ENCODE measurements at regions not wholly inside any gene's neighbourhood (a gene's known extent, or its start where the extent isn't known, plus 50 kb on each side); places are given as distances from the start of the nearest gene placed in this dataset.

DNA sequence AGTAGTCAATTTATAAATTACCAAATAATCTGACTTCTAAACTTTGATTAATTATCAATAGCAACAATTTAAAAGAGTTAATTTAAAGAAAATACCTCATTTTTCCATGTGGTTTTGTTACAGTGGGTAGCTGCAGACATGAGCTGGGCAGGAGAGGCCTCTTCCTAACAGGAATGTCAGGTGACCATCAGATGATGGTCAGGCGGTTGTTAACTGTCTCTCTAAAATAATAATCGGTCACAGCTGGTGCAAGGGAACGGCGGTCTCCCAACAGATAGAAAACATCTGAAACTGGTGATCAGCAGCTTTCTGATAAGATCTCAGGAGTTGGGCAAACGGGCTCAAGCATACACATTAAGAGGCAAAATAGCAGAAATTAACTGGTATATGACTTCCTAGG is 342.7 kb upstream of the CYLC2 start:
- H3K9me2 ChIP-seq (ENCODE audit: insufficient read depth, low read length), result no peaks in the 10 kb centered on the region
- no peak overlapping the region for H3K27ac ChIP-seq (ENCODE audit: low read length)
- TF ChIP-seq SMC3 (conservative IDR thresholded peaks at IDR 0.05; ENCODE audit: poor library complexity) (no peak), EP300 (conservative IDR thresholded peaks at IDR 0.05; ENCODE audit: poor library complexity, severe bottlenecking) (no peak), RAD21 (conservative IDR thresholded peaks at IDR 0.05) (no peak), TAF1 (IDR thresholded peaks at IDR 0.05; ENCODE audit: low read depth) (no peak), MXI1 (conservative IDR thresholded peaks at IDR 0.05; ENCODE audit: poor library complexity, severe bottlenecking) (no peak), CTCF (IDR thresholded peaks at IDR 0.05; ENCODE audit: poor library complexity, severe bottlenecking) (no peak), EZH2 (IDR thresholded peaks at IDR 0.05; ENCODE audit: borderline replicate concordance, insufficient read depth, low read length, poor library complexity, severe bottlenecking) (no peak), POLR2AphosphoS5 (IDR thresholded peaks at IDR 0.05) (no peak)
- TF ChIP-seq, protein P1, sequence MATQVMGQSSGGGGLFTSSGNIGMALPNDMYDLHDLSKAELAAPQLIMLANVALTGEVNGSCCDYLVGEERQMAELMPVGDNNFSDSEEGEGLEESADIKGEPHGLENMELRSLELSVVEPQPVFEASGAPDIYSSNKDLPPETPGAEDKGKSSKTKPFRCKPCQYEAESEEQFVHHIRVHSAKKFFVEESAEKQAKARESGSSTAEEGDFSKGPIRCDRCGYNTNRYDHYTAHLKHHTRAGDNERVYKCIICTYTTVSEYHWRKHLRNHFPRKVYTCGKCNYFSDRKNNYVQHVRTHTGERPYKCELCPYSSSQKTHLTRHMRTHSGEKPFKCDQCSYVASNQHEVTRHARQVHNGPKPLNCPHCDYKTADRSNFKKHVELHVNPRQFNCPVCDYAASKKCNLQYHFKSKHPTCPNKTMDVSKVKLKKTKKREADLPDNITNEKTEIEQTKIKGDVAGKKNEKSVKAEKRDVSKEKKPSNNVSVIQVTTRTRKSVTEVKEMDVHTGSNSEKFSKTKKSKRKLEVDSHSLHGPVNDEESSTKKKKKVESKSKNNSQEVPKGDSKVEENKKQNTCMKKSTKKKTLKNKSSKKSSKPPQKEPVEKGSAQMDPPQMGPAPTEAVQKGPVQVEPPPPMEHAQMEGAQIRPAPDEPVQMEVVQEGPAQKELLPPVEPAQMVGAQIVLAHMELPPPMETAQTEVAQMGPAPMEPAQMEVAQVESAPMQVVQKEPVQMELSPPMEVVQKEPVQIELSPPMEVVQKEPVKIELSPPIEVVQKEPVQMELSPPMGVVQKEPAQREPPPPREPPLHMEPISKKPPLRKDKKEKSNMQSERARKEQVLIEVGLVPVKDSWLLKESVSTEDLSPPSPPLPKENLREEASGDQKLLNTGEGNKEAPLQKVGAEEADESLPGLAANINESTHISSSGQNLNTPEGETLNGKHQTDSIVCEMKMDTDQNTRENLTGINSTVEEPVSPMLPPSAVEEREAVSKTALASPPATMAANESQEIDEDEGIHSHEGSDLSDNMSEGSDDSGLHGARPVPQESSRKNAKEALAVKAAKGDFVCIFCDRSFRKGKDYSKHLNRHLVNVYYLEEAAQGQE (IDR thresholded peaks at IDR 0.05; ENCODE audit: borderline replicate concordance), result no peak
- H3K4me3 ChIP-seq (ENCODE audit: low read length), result no peak overlapping the region
- H3K27me3 ChIP-seq (ENCODE audit: insufficient read depth, low read depth, low read length), result no peaks in the 10 kb centered on the region
- H3K9me3 ChIP-seq (ENCODE audit: low read length), result no peaks in the 10 kb centered on the region
- no peaks in the 10 kb centered on the region for H3K79me2 ChIP-seq (replicated peaks; ENCODE audit: insufficient read depth, low read length)
- no peak overlapping the region for H3K9ac ChIP-seq (ENCODE audit: low read length)
- no peaks in the 10 kb centered on the region for H4K20me1 ChIP-seq (ENCODE audit: insufficient read depth)
- no peak overlapping the region for H2AFZ ChIP-seq (ENCODE audit: low read depth, low read length)
- H3K4me2 ChIP-seq (ENCODE audit: low read length), result no peak overlapping the region
- H3K36me3 ChIP-seq (ENCODE audit: insufficient read depth, low read length), result no peaks in the 10 kb centered on the region
- no peaks in the 10 kb centered on the region for H3F3A ChIP-seq (ENCODE audit: insufficient read depth, low read length, poor library complexity, severe bottlenecking)

- H3F3A ChIP-seq (ENCODE audit: insufficient read depth, low read length, poor library complexity, severe bottlenecking), result no peaks in the 10 kb centered on the region
- no peak overlapping the region for H3K9ac ChIP-seq (ENCODE audit: low read length)
- no peak overlapping the region for H3K4me2 ChIP-seq (ENCODE audit: low read length)
- no peaks in the 10 kb centered on the region for H3K9me2 ChIP-seq (ENCODE audit: insufficient read depth, low read length)
- no peaks in the 10 kb centered on the region for H3K27me3 ChIP-seq (ENCODE audit: insufficient read depth, low read depth, low read length)
- H3K36me3 ChIP-seq (ENCODE audit: insufficient read depth, low read length), result no peaks in the 10 kb centered on the region
- H2AFZ ChIP-seq (ENCODE audit: low read depth, low read length), result no peak overlapping the region
- H3K27ac ChIP-seq (ENCODE audit: low read length), result no peak overlapping the region
- no peaks in the 10 kb centered on the region for H3K79me2 ChIP-seq (replicated peaks; ENCODE audit: insufficient read depth, low read length)
- no peaks in the 10 kb centered on the region for H4K20me1 ChIP-seq (ENCODE audit: insufficient read depth)
- no peaks in the 10 kb centered on the region for H3K9me3 ChIP-seq (ENCODE audit: low read length)
- H3K4me3 ChIP-seq (ENCODE audit: low read length), result no peak overlapping the region
- TF ChIP-seq EP300 (conservative IDR thresholded peaks at IDR 0.05; ENCODE audit: poor library complexity, severe bottlenecking), result no peak
Measured at GRCh38 chr9:102650896-102651295, 344.2 kb upstream of the CYLC2 start.

DNA sequence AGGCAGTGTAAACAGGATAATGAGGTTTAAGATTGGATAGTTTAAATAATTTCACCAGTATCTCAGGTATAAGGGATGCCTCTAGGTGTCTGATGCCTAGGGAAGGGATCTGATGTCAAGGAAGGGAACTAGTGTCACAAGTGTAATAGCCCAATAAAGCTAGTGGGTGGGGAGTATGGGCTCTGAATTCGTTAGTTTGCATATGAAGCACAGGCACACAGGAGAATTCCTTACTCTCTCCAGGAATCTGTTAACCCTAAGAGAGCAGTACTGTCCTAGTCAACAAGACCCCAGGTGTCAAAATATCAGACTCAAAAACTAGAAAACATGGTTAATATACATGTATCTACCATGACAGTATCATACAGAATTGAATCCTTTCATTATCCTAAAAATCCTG is 352.5 kb upstream of the CYLC2 start:
- no peak overlapping the region for H3K27ac ChIP-seq (ENCODE audit: low read length)
- no peaks in the 10 kb centered on the region for H3K79me2 ChIP-seq (replicated peaks; ENCODE audit: insufficient read depth, low read length)
- no peaks in the 10 kb centered on the region for H3K9me2 ChIP-seq (ENCODE audit: insufficient read depth, low read length)
- no peaks in the 10 kb centered on the region for H3K27me3 ChIP-seq (ENCODE audit: insufficient read depth, low read depth, low read length)
- H3F3A ChIP-seq (ENCODE audit: insufficient read depth, low read length, poor library complexity, severe bottlenecking), result no peaks in the 10 kb centered on the region
- no peaks in the 10 kb centered on the region for H3K9me3 ChIP-seq (ENCODE audit: low read length)
- H3K4me2 ChIP-seq (ENCODE audit: low read length), result no peak overlapping the region
- no peak for TF ChIP-seq SMC3 (conservative IDR thresholded peaks at IDR 0.05; ENCODE audit: poor library complexity)
- TF ChIP-seq POLR2AphosphoS5 (IDR thresholded peaks at IDR 0.05), result no peak
- no peak for TF ChIP-seq RAD21 (conservative IDR thresholded peaks at IDR 0.05)
- TF ChIP-seq CTCF (IDR thresholded peaks at IDR 0.05; ENCODE audit: poor library complexity, severe bottlenecking), result no peak
- TF ChIP-seq EZH2 (IDR thresholded peaks at IDR 0.05; ENCODE audit: borderline replicate concordance, insufficient read depth, low read length, poor library complexity, severe bottlenecking), result no peak
- TF ChIP-seq MXI1 (conservative IDR thresholded peaks at IDR 0.05; ENCODE audit: poor library complexity, severe bottlenecking), result no peak
- TF ChIP-seq EP300 (conservative IDR thresholded peaks at IDR 0.05; ENCODE audit: poor library complexity, severe bottlenecking), result no peak
- TF ChIP-seq, protein P1 (IDR thresholded peaks at IDR 0.05; ENCODE audit: borderline replicate concordance), result no peak
- H3K4me3 ChIP-seq (ENCODE audit: low read length), result no peak overlapping the region
- no peaks in the 10 kb centered on the region for H4K20me1 ChIP-seq (ENCODE audit: insufficient read depth)
- H3K36me3 ChIP-seq (ENCODE audit: insufficient read depth, low read length), result no peaks in the 10 kb centered on the region
- H2AFZ ChIP-seq (ENCODE audit: low read depth, low read length), result no peak overlapping the region
- no peak overlapping the region for H3K9ac ChIP-seq (ENCODE audit: low read length)

Data from neural cell (in vitro differentiated cells).